Activated naive CD4-positive, alpha-beta T cell treated with anti-CD3 and anti-CD28 coated beads, Interleukin-2, amount 10 ng/mL, durations not matched to agents 7 days and 5 days (primary cell): ENCODE measurements at regions not wholly inside any gene's neighbourhood (a gene's known extent, or its start where the extent isn't known, plus 50 kb on each side); places are given as distances from the start of the nearest gene placed in this dataset.

ENCODE experiments used
- CTCF ChIA-PET: fragments of 350-600 bp; sonication (Branson Sonifier 250); formaldehyde crosslinking; loops from one replicate; lab custom pipeline; 2021; ENCODE audit warnings: antibody characterized with exemption; lab: Charles Lee
- DNase-seq: peaks from one replicate; pipeline ENCODE4 v3.0.0-alpha.2; 2020
- H3K27ac Mint-ChIP-seq: one replicate; pipeline ENCODE4 v1.8.0; 2021; ENCODE audit warnings: mild to moderate bottlenecking, moderate library complexity, mixed read lengths
- H3K27me3 Mint-ChIP-seq: one replicate; pipeline ENCODE4 v1.8.0; 2021; ENCODE audit warnings: mild to moderate bottlenecking, mixed read lengths
- H3K36me3 Mint-ChIP-seq: one replicate; pipeline ENCODE4 v1.8.0; 2021; ENCODE audit warnings: mixed read lengths
- H3K4me1 Mint-ChIP-seq: one replicate; pipeline ENCODE4 v1.8.0; 2021; ENCODE audit warnings: mixed read lengths
- H3K4me3 Mint-ChIP-seq: one replicate; pipeline ENCODE4 v1.8.0; 2021; ENCODE audit warnings: mild to moderate bottlenecking, moderate library complexity, mixed read lengths
- H3K9me3 Mint-ChIP-seq: one replicate; pipeline ENCODE4 v1.8.0; 2021; ENCODE audit warnings: mixed read lengths

- Mint-ChIP-seq H3K36me3 (no peaks in the 10 kb centered on the region), H3K4me1 (no peaks in the 10 kb centered on the region), H3K27ac (no peak overlapping the region), H3K4me3 (no peak overlapping the region), H3K9me3 (no peaks in the 10 kb centered on the region), H3K27me3 (no peaks in the 10 kb centered on the region)
- CTCF ChIA-PET: no interaction called here
- DNase-seq: no peak
Measured at GRCh38 chr3:5735896-5736295, 548.4 kb downstream of the EDEM1 start.

- no peaks in the 10 kb centered on the region for H3K9me3 Mint-ChIP-seq
- no peak overlapping the region for H3K27ac Mint-ChIP-seq
- no peak overlapping the region for H3K4me3 Mint-ChIP-seq
- H3K36me3 Mint-ChIP-seq: no peaks in the 10 kb centered on the region
- no peak for DNase-seq
- no peaks in the 10 kb centered on the region for H3K27me3 Mint-ChIP-seq
- CTCF ChIA-PET: no interaction called here
- no peaks in the 10 kb centered on the region for H3K4me1 Mint-ChIP-seq
Measured at GRCh38 chr3:5739299-5739935, 551.9 kb downstream of the EDEM1 start.

- no peaks in the 10 kb centered on the region for H3K9me3 Mint-ChIP-seq
- no peak overlapping the region for H3K4me3 Mint-ChIP-seq
Measured at GRCh38 chr3:5739949-5740348, 552.4 kb downstream of the EDEM1 start.

DNA sequence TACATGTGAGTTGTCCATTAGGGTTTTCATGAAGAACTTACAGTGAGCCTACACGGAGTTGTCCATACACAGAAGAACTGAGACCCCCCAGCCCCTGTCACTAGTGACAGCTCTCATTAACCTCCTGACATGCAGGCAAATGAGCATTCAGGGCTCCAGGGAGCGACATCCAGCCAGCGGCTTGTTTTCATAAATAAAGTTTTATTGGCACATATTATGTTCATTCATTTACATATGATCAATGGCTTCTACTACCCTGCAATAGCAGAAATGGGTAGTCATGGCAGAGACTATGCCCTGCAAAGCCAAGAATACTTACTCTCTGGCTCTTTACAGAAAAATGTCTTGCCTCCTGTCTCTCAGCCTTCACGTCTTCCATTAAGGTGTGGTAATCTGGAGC, 553.5 kb downstream of the EDEM1 start:
- H3K27me3 Mint-ChIP-seq: no peaks in the 10 kb centered on the region
- H3K4me3 Mint-ChIP-seq: no peak overlapping the region
- no peaks in the 10 kb centered on the region for H3K4me1 Mint-ChIP-seq
- no peak for DNase-seq
- CTCF ChIA-PET: no interaction called here
- no peaks in the 10 kb centered on the region for H3K9me3 Mint-ChIP-seq
- H3K27ac Mint-ChIP-seq: no peak overlapping the region
- H3K36me3 Mint-ChIP-seq: no peaks in the 10 kb centered on the region

More at GRCh38 chr3:5739949-5740348, 552.4 kb downstream of the EDEM1 start:
- H3K36me3 Mint-ChIP-seq: no peaks in the 10 kb centered on the region
- DNase-seq: no peak
- H3K27me3 Mint-ChIP-seq: no peaks in the 10 kb centered on the region
- H3K27ac Mint-ChIP-seq: no peak overlapping the region
- CTCF ChIA-PET: interaction anchor here (0.6 kb wide), 1 partner anchor 313 kb away, joined by 3 read pairs; no protein-coding TSS in a partner anchor
- H3K4me1 Mint-ChIP-seq: no peaks in the 10 kb centered on the region

DNA sequence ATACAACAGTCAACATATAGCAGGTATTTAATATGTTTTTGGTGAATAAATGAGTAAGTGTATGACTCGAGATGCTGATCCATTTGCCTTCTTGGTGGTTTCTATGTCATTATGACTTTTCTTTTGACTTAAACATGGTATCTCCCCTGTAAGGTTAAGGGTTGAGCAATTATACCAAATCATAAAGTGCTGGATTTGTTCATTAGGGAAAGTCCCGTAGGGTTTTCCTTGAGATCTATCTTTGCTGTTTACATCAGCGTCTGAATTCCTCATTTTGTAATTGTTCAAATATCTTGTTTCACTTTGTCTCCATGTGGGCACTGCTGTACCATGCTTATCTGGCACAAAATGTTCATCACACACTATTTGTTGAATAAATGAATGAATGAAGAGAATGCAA, 562.6 kb downstream of the EDEM1 start:
- H3K4me1 Mint-ChIP-seq: no peaks in the 10 kb centered on the region
- H3K27me3 Mint-ChIP-seq: no peaks in the 10 kb centered on the region
- no peak overlapping the region for H3K27ac Mint-ChIP-seq
- no peak overlapping the region for H3K4me3 Mint-ChIP-seq
- no peak for DNase-seq
- no peaks in the 10 kb centered on the region for H3K36me3 Mint-ChIP-seq
- CTCF ChIA-PET: no interaction called here
- peaks cover 1% of the 10 kb centered on the region for H3K9me3 Mint-ChIP-seq

DNA sequence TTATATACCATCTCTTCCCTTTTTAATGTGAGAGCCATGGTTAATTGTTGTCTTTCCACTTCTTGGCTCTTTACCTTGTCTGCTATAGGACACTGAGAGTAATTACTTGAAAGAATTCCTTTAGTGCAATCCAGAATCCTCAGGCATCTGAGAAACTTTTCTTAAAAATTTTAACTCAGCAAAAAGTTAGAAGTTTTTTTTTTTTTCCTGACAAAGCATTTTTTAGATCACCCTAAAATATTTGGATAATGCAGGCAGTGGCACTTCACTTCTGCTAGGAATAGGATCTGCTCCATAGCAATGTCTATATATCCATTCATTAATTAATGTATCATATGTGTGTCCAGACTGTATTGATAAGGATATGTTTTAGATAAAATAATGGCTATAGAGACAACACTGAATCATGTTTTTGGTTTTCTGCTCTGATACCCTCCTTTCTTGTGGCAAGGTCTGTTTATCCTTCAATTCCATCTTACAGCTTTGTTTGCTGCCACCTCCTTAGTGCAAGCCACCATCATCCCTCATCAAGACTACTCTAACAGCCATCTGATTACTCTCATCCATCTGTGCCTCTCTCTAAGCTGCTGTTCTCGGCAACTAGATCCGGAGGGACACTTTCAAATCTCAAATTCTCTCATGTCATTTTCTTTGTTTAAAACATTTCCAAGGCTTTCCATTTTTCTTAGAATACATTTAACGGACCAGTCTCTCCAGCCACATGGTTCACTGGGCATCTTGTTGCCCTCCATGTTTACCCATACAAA, 563.5 kb downstream of the EDEM1 start:
- CTCF ChIA-PET: no interaction called here
- Mint-ChIP-seq H3K36me3 (no peaks in the 10 kb centered on the region), H3K27me3 (no peaks in the 10 kb centered on the region), H3K9me3 (peaks cover 1% of the 10 kb centered on the region), H3K4me3 (no peak overlapping the region), H3K4me1 (no peaks in the 10 kb centered on the region), H3K27ac (no peak overlapping the region)
- DNase-seq: no peak

DNA sequence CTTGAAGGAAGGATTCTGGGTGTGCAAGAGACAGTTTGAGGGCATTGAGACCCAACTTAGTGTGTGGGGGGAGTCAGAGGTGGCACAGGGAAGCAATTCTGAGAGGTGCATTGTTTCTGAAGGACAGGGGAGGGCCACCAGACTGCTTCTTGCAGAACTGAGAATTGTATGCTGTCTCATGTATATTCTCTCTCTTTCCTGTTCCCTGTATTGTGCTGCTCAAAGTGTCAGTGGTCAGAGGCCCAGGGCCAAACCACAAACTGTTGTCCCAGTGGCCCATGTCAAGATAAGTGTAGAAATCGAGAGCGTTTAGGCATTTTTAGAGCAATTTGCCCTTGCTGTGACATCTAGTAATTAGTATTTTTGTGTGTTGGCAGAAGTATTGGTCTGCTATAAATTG, 567.1 kb downstream of the EDEM1 start:
- Mint-ChIP-seq H3K27ac (no peak overlapping the region), H3K4me3 (no peak overlapping the region), H3K27me3 (no peaks in the 10 kb centered on the region), H3K36me3 (no peaks in the 10 kb centered on the region), H3K4me1 (no peaks in the 10 kb centered on the region), H3K9me3 (peaks cover 1% of the 10 kb centered on the region)
- CTCF ChIA-PET: interaction anchor here (1.0 kb wide), 1 partner anchor 13 kb away, joined by 3 read pairs; no protein-coding TSS in a partner anchor
- no peak for DNase-seq

- no peak overlapping the region for H3K27ac Mint-ChIP-seq
- H3K36me3 Mint-ChIP-seq: no peaks in the 10 kb centered on the region
- H3K4me3 Mint-ChIP-seq: no peak overlapping the region
- CTCF ChIA-PET: no interaction called here
- H3K27me3 Mint-ChIP-seq: no peaks in the 10 kb centered on the region
- peaks cover 1% of the 10 kb centered on the region for H3K9me3 Mint-ChIP-seq
- no peaks in the 10 kb centered on the region for H3K4me1 Mint-ChIP-seq
- no peak for DNase-seq
Measured at GRCh38 chr3:5756443-5756842, 568.9 kb downstream of the EDEM1 start.

GRCh38 chr3:5757213-5757804, 569.8 kb downstream of the EDEM1 start:
- Mint-ChIP-seq H3K4me1 (no peaks in the 10 kb centered on the region), H3K36me3 (no peaks in the 10 kb centered on the region), H3K27me3 (no peaks in the 10 kb centered on the region), H3K27ac (no peak overlapping the region), H3K4me3 (no peak overlapping the region), H3K9me3 (peaks cover 1% of the 10 kb centered on the region)
- CTCF ChIA-PET: no interaction called here
- DNase-seq: no peak

DNA sequence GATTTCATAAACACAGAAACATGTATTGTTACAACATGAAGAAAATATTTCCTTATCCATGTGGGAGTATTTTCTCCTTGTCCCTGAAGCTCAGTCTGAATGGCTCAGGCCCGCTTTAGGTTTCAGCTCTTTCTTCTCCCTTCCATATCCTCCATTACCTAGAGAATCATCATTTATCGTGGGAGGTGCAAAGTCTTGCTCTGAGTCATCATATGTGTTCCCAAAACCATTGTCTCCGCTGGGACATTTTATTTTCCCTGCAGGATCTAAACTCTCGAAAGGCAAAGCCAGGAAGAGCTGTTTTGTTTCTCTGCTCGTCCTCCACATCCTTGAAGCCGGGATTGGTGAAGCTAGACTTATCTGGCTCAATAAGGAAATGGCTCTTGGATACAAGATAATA, 571.2 kb downstream of the EDEM1 start:
- Mint-ChIP-seq H3K4me1 (no peaks in the 10 kb centered on the region), H3K27ac (no peak overlapping the region), H3K4me3 (no peak overlapping the region), H3K9me3 (no peaks in the 10 kb centered on the region), H3K36me3 (no peaks in the 10 kb centered on the region), H3K27me3 (no peaks in the 10 kb centered on the region)
- CTCF ChIA-PET: no interaction called here
- no peak for DNase-seq

DNA sequence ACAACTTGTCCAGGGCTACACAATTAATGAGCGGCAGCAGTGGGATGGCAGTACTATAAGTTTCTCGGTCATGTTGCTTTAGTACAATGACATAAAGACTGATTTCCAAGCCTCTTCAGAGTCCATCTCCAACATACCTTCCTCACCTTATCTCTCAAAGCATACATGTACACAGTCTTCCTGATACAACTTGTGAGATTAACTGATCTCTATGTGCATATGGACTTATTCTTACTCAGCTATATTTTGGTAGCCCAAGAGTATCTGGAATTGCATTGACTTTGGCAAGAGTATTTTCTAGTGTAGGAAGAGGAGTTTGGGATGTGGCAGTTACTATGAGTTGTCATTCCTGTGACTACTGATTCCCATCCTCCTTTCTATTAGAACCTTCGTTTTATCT, 575.0 kb downstream of the EDEM1 start:
- H3K9me3 Mint-ChIP-seq: no peaks in the 10 kb centered on the region
- H3K27me3 Mint-ChIP-seq: no peaks in the 10 kb centered on the region
- H3K4me3 Mint-ChIP-seq: no peak overlapping the region
- H3K27ac Mint-ChIP-seq: no peak overlapping the region
- DNase-seq: no peak
- CTCF ChIA-PET: no interaction called here
- no peaks in the 10 kb centered on the region for H3K36me3 Mint-ChIP-seq
- no peaks in the 10 kb centered on the region for H3K4me1 Mint-ChIP-seq

- no peaks in the 10 kb centered on the region for H3K27me3 Mint-ChIP-seq
- no peak overlapping the region for H3K4me3 Mint-ChIP-seq
- peaks cover 2% of the 10 kb centered on the region for H3K4me1 Mint-ChIP-seq
- H3K9me3 Mint-ChIP-seq: no peaks in the 10 kb centered on the region
- no peak for DNase-seq
- CTCF ChIA-PET: no interaction called here
- H3K36me3 Mint-ChIP-seq: no peaks in the 10 kb centered on the region
- no peak overlapping the region for H3K27ac Mint-ChIP-seq
Measured at GRCh38 chr3:5766848-5767247, 579.3 kb downstream of the EDEM1 start.

GRCh38 chr3:5767304-5767703, 579.8 kb downstream of the EDEM1 start:
- no peak for DNase-seq
- Mint-ChIP-seq H3K36me3 (no peaks in the 10 kb centered on the region), H3K9me3 (no peaks in the 10 kb centered on the region), H3K27ac (no peak overlapping the region), H3K27me3 (no peaks in the 10 kb centered on the region), H3K4me3 (no peak overlapping the region), H3K4me1 (peaks cover 2% of the 10 kb centered on the region)
- CTCF ChIA-PET: no interaction called here

DNA sequence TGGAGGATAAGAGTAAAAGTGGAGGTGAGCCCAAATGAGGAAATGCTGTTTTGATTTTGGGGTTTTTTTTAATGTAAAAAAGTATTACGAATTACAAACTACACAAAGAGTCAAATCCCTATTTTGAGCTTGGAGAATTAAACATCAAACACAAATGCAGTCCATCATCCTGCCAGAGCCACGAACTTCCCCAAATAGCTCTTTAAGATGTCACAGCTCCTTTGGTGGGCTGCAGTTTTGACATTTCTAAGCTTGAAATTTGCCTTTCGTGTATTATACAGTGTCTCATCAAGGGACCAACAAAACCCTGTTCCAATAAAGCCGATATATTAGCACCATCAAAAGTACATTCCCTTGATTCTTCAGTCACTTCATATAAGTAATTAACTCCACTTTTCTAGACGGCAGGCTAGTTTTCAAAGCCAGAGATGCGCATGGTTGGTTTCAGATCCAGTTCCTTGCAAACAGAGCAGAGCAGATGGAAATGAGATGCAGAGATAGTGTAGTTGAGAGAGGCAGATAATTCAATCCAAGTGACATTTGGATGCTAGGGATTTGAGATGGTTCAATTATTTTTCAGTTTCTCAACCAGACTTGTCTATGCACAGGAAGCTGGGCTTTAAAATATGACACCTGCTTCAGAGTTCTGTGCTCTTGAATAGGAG, 580.9 kb downstream of the EDEM1 start:
- no peak overlapping the region for H3K4me3 Mint-ChIP-seq
- no peak for DNase-seq
- H3K27ac Mint-ChIP-seq: no peak overlapping the region
- no peaks in the 10 kb centered on the region for H3K27me3 Mint-ChIP-seq
- H3K4me1 Mint-ChIP-seq: peaks cover 2% of the 10 kb centered on the region
- CTCF ChIA-PET: interaction anchor here (0.7 kb wide), 1 partner anchor 14 kb away, joined by 3 read pairs; no protein-coding TSS in a partner anchor
- H3K36me3 Mint-ChIP-seq: no peaks in the 10 kb centered on the region
- H3K9me3 Mint-ChIP-seq: no peaks in the 10 kb centered on the region
